BJ (cell line): ENCODE measurements at regions not wholly inside any gene's neighbourhood (a gene's known extent, or its start where the extent isn't known, plus 50 kb on each side); places are given as distances from the start of the nearest gene placed in this dataset.

Experiments used
- CTCF ChIA-PET: fragments of 350-600 bp; formaldehyde crosslinking; extraction: SDS; loops from one replicate; lab custom pipeline; 2021; ENCODE audit warnings: antibody characterized with exemption, inconsistent platforms; lab: Yijun Ruan, JAX
- POLR2A ChIA-PET: fragments of 300-600 bp; sonication (Branson Sonifier 250); formaldehyde crosslinking; extraction: SDS; loops from one replicate; lab custom pipeline; 2021; ENCODE audit warnings: antibody characterized with exemption; lab: Charles Lee
- DNase-seq: peaks from one replicate; pipeline ENCODE4 v3.0.0-alpha.2; 2011; ENCODE audit warnings: low read depth
- H3K27me3 ChIP-seq: 2 replicates; pipeline ENCODE4 v1.6.0; 2011; ENCODE audit warnings: low read length; ENCODE audit not compliant: control insufficient read depth, insufficient read depth
- H3K36me3 ChIP-seq: 2 replicates; pipeline ENCODE4 v1.5.1; 2011; ENCODE audit warnings: low read length; ENCODE audit not compliant: control insufficient read depth, insufficient read depth
- H3K4me3 ChIP-seq: 2 replicates; pipeline ENCODE4 v1.5.1; 2011; ENCODE audit warnings: low read depth, mild to moderate bottlenecking, control low read depth, low read length
- CTCF ChIP-seq: IDR thresholded peaks from 2 replicates; pipeline ENCODE4 v1.5.1; 2011; ENCODE audit warnings: low read depth, mild to moderate bottlenecking, control low read depth, inconsistent platforms, low read length, moderate library complexity; ENCODE audit not compliant: insufficient read depth

- no peak overlapping the region for H3K4me3 ChIP-seq
- POLR2A ChIA-PET, result no interaction called here
- DNase-seq, result no peak
- no peak for TF ChIP-seq CTCF
- H3K36me3 ChIP-seq, result no peaks in the 10 kb centered on the region
- no peaks in the 10 kb centered on the region for H3K27me3 ChIP-seq
- CTCF ChIA-PET, result no interaction called here
Measured at GRCh38 chr2:150919901-150920300, 341.8 kb downstream of the RBM43 start.

- CTCF ChIA-PET, result no interaction called here
- POLR2A ChIA-PET, result no interaction called here
- H3K4me3 ChIP-seq, result no peak overlapping the region
- no peak for TF ChIP-seq CTCF
- H3K36me3 ChIP-seq, result no peaks in the 10 kb centered on the region
- DNase-seq, result no peak
- no peaks in the 10 kb centered on the region for H3K27me3 ChIP-seq
Measured at GRCh38 chr2:150917961-150918713, 343.5 kb downstream of the RBM43 start.

GRCh38 chr2:150916467-150917396, 344.9 kb downstream of the RBM43 start:
- H3K4me3 ChIP-seq, result no peak overlapping the region
- ChIA-PET POLR2A (no interaction called here), CTCF (interaction anchor here (0.7 kb wide), 1 partner anchor 24 kb away, joined by 3 read pairs; no protein-coding TSS in a partner anchor)
- H3K36me3 ChIP-seq, result no peaks in the 10 kb centered on the region
- no peaks in the 10 kb centered on the region for H3K27me3 ChIP-seq
- no peak for DNase-seq
- no peak for TF ChIP-seq CTCF

GRCh38 chr2:150911766-150912280, 349.8 kb downstream of the RBM43 start:
- peak; percentile 42 for TF ChIP-seq CTCF
- ChIA-PET CTCF (interaction anchor here (0.5 to 2.1 kb wide), 7 partner anchors 12 to 337 kb away, joined by 3 to 5 read pairs (median 4); no protein-coding TSS in a partner anchor), POLR2A (interaction anchor here (0.5 to 0.6 kb wide), 2 partner anchors 16 to 1321 kb away, joined by 3 to 8 read pairs; no protein-coding TSS in a partner anchor)
- peak; percentile 90 for DNase-seq
- no peak overlapping the region for H3K4me3 ChIP-seq
- H3K27me3 ChIP-seq, result no peaks in the 10 kb centered on the region
- no peaks in the 10 kb centered on the region for H3K36me3 ChIP-seq

GRCh38 chr2:150909613-150910012, 352.1 kb downstream of the RBM43 start:
- ChIA-PET POLR2A (no interaction called here), CTCF (interaction anchor here (0.6 to 1.7 kb wide), 2 partner anchors 14 to 106 kb away, joined by 3 to 5 read pairs; no protein-coding TSS in a partner anchor)
- H3K4me3 ChIP-seq, result no peak overlapping the region
- no peak for TF ChIP-seq CTCF
- no peaks in the 10 kb centered on the region for H3K36me3 ChIP-seq
- DNase-seq, result no peak
- no peaks in the 10 kb centered on the region for H3K27me3 ChIP-seq
